GM18868 (cell line): ENCODE measurements at regions not wholly inside any gene's neighbourhood (a gene's known extent, or its start where the extent isn't known, plus 50 kb on each side); places are given as distances from the start of the nearest gene placed in this dataset.
"Not testable (repeated sequence)": the region's sequence is repeated elsewhere in the genome, so short reads cannot be mapped to it uniquely, and the experiment has no call there.

Source experiments
- ATAC-seq: cut with Tn5 transposase; IDR thresholded peaks from one replicate; pipeline ENCODE4 v1.9.1; 2021; ENCODE audit warnings: mild to moderate bottlenecking, moderate library complexity; ENCODE audit not compliant: unreplicated experiment

- ATAC-seq, result no peak
These were observed 245.0 kb upstream of the ACTBL2 start for GRCh38 chr5:57727591-57727990.

GRCh38 chr5:57725658-57726504 is 243.3 kb upstream of the ACTBL2 start:
- ATAC-seq, result no peak

DNA sequence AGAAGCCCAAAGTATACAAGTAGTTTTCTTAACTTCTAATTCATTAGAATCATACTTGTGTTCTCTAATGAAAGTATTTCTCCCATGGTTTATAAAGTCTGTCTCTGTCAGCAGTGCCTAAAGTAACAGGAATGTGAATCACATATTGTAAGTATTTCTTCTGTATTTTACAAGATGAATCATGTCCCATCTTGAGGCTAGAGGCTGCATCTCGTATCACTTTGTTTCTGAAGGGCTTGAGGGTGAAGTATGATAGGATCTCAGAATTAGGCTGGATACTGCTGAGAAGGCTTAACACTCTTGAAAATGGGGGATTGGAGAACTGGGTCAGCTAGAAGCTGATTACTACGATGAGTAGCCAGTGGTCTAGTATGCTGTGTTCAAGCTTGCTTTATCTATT is 242.2 kb upstream of the ACTBL2 start:
- no peak for ATAC-seq

DNA sequence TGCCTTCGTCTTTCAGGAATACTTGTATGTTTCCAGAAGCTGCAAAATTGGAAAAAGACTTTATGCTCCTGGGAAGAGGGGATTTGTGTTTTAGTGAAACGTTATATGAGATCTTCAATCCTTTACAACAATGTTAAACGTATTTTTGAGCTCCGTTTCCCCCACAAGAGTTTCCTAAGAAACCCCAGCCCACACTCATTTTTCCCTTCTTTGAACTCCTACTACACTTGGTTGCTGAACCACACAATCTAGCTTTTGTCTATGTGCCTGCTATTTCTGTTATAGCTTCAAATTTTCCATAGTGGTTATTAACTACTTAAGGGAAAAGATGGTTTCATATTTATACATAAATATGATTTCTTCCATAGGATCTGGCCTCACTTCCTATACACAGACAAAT is 238.6 kb upstream of the ACTBL2 start:
- no peak for ATAC-seq

- ATAC-seq, result no peak
These were observed 238.0 kb upstream of the ACTBL2 start for GRCh38 chr5:57720656-57721055.

GRCh38 chr5:57719216-57719615 is 236.6 kb upstream of the ACTBL2 start:
- ATAC-seq, result no peak

- ATAC-seq, result no peak
These were observed 235.5 kb upstream of the ACTBL2 start for GRCh38 chr5:57718155-57718554.

- ATAC-seq, result no peak
These were observed 234.9 kb upstream of the ACTBL2 start for GRCh38 chr5:57717555-57717954.

- ATAC-seq, result no peak
These were observed 234.1 kb upstream of the ACTBL2 start for GRCh38 chr5:57716661-57717060.

GRCh38 chr5:57715296-57715695 is 232.7 kb upstream of the ACTBL2 start:
- no peak for ATAC-seq

GRCh38 chr5:57713535-57713934 is 230.9 kb upstream of the ACTBL2 start:
- ATAC-seq, result not testable (repeated sequence)

DNA sequence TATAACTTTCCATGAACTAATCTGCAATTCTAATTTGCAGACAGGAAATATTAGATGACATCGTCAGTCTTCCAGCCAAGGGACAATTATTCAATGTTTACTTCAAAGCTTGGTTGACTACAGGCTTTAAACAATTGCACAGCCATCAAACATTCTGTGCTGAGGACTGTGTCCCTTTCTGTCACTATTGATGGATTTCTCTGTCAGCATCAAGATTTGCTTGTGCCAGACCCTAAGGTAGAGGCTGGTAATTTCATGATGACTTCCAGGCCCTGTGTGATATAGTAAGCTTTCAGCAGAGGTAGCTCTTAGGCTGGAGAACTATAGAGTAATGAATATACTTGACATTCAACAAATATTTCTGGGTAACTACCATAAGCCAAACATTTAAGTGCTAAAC is 229.3 kb upstream of the ACTBL2 start:
- no peak for ATAC-seq

DNA sequence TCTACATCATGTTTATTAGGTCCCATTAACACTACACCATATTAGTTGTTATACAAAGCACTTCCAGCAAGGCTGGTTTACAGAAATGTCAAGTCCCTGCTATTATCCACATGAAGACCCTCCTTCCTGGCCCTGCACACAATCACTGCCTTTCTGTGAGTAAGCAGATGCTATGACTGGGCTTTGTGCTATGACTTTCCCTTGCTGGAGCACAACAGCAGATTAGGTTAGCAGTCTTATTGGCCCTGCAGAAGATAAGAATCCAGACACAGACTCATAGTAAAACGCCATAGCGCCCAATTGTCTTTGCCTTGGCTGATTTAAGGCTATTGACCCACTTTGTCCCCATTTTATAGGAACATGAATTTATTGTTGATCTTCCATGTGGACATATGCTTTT is 228.9 kb upstream of the ACTBL2 start:
- ATAC-seq, result no peak

- no peak for ATAC-seq
These were observed 227.5 kb upstream of the ACTBL2 start for GRCh38 chr5:57710126-57710525.

DNA sequence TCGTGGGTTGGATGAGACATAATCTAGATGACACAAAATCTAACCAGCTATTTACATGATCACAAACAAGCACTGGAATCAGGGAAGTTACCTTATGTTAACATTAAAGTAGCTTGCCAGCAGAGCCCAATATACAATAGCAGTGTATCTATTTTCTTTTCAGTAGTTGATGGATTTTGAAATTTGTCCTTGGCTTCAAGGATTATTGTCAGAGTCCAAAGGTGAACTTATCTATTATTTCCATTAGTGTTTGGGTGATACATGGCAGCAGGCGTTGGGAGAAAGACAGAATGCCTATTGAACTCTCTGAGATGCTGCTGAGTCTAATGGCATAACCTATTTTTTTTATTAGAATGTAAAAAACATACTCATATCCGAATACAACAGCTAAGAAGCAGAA is 223.2 kb upstream of the ACTBL2 start:
- no peak for ATAC-seq

- ATAC-seq, result no peak
These were observed 221.1 kb upstream of the ACTBL2 start for GRCh38 chr5:57703721-57704120.

DNA sequence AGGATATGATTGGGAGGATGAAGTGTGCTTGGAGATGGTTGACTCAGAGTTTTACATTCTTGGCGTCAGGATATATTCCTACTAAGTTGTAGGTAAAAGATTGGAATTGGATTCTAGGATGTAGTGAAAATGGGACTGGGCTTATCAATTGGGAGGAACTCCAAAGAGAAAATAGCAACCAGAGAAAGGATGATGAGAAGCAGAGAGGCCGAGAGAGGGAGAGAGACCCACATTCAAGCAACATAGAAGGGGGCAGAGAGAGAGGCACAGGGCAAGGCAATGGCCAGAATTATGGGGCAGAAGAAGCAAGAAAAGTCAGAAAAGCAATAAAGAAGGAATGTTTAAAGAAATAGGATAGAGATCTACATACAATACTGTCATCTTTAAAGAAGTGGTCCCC is 217.9 kb upstream of the ACTBL2 start:
- no peak for ATAC-seq

- ATAC-seq, result no peak
These were observed 217.5 kb upstream of the ACTBL2 start for GRCh38 chr5:57700072-57700471.

DNA sequence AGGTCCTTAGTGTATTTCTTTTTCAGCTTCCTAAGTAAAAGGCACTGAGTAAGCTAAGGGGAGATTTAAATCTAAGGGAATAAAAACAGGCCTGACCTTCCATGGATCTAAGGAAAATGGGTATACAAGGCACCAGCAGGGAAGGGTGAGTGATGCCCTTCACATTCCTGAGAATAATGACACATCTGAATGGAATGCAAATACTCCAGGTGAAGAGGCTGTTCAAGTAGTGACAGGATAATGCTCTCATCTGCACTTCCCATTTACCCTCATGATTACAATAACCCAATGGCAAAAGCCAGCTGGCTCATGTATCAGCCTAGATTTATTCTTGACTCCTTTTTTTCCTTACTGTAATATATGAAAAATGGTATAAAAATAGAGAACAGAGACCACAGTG is 216.2 kb upstream of the ACTBL2 start:
- ATAC-seq, result no peak

GRCh38 chr5:57698086-57698485 is 215.5 kb upstream of the ACTBL2 start:
- ATAC-seq, result no peak

DNA sequence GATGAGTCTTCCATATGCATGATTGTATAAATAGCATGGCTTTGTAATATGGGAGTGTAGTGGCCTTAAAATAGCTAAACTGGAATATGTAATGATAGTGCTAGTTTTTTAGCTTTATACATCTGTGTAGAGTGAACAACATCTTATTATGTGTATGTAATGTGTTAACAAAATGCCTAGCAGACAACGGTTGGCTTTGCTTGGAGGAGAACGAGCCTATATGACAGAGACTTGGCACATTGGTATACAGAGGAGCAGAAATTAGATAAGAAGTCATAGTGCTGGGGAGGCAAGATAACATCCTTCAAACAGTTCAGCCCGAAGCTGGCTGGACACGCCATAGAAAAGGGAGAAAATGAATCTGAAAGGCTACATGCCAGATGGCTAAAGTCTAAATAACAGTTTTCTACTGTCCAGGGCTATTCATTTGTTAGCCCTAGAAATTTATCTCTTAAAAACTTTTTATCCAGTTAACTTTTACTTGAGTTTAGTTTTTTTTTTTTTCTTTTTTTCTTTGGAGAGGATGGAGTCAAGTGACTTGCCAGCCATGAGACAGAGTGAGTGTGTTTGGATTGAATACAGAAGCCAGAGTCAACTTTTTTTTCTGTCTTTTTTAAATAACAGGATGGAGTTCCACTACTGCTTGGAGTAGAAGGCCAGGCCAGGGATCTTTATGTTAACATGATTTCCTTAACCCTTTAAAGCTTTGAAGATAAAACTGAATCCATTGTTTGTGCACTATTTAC is 214.4 kb upstream of the ACTBL2 start:
- no peak for ATAC-seq

DNA sequence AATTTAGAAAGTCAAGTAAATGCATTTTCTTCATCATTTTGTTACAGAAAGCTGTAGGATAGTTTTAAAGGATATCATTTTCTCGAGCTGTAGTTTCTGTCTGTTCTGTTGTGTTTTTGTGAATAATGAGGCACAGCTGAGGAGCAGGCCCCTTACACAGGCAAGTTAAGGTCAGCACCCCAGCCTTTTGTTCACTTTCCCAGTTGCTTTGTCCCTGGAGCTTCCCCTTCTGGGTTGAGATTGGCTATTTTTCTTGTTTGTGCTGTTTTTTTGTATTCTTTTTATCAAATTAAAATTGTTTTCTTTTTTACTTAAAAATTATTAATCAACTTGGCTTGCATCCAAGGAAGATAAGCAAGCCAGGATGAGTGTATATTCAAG is 213.8 kb upstream of the ACTBL2 start:
- ATAC-seq, result no peak
